Parathyroid adenoma (tissue), 2 donors: ENCODE measurements at regions not wholly inside any gene's neighbourhood (a gene's known extent, or its start where the extent isn't known, plus 50 kb on each side); places are given as distances from the start of the nearest gene placed in this dataset.

Source experiments
- H2AFZ ChIP-seq: fragments of 300-600 bp; sonication (generic); one replicate; pipeline ENCODE4 v1.7.0; 2017; ENCODE audit warnings: antibody characterized with exemption, mild to moderate bottlenecking
- H3K27ac ChIP-seq: fragments of 300-600 bp; sonication (generic); one replicate; pipeline ENCODE4 v1.7.0; 2017
- H3K27me3 ChIP-seq: fragments of 300-600 bp; sonication (generic); one replicate; pipeline ENCODE4 v1.7.0; 2017; ENCODE audit warnings: low read length; ENCODE audit not compliant: control insufficient read depth, insufficient read depth
- H3K36me3 ChIP-seq: fragments of 300-600 bp; sonication (generic); one replicate; pipeline ENCODE4 v1.7.0; 2017; ENCODE audit warnings: low read length; ENCODE audit not compliant: control insufficient read depth, insufficient read depth
- H3K4me1 ChIP-seq: fragments of 300-600 bp; sonication (generic); one replicate; pipeline ENCODE4 v1.7.0; 2017; ENCODE audit warnings: control low read depth
- H3K4me2 ChIP-seq: fragments of 300-600 bp; sonication (generic); one replicate; pipeline ENCODE4 v1.7.0; 2017; ENCODE audit warnings: low read length
- H3K4me3 ChIP-seq: fragments of 300-600 bp; sonication (generic); one replicate; pipeline ENCODE4 v1.7.0; 2017; ENCODE audit warnings: low read depth, low read length
- H3K79me2 ChIP-seq: fragments of 300-600 bp; sonication (generic); one replicate; pipeline ENCODE4 v1.7.0; 2017; ENCODE audit warnings: control low read depth
- H3K9ac ChIP-seq: fragments of 300-600 bp; sonication (generic); one replicate; pipeline ENCODE4 v1.7.0; 2017; ENCODE audit warnings: mild to moderate bottlenecking
- H3K9me3 ChIP-seq: fragments of 300-600 bp; sonication (generic); one replicate; pipeline ENCODE4 v1.7.0; 2017; ENCODE audit warnings: low read length; ENCODE audit not compliant: control insufficient read depth
- CTCF ChIP-seq: fragments of 300-600 bp; sonication (generic); IDR thresholded peaks from one replicate; pipeline ENCODE4 v1.7.0; 2017; ENCODE audit warnings: antibody characterized with exemption, mild to moderate bottlenecking
- donor health status: primary hyperparathyroidism.

GRCh38 chr12:115485967-115486366 lies 791.5 kb downstream of the MED13L start:
- Histone ChIP-seq H3K9ac (no peak overlapping the region), H3K9me3 (no peaks in the 10 kb centered on the region), H3K27ac (no peak overlapping the region), H3K4me2 (no peak overlapping the region), H3K4me1 (no peaks in the 10 kb centered on the region), H2AFZ (no peak overlapping the region), H3K4me3 (no peak overlapping the region), H3K36me3 (no peaks in the 10 kb centered on the region), H3K27me3 (no peaks in the 10 kb centered on the region), H3K79me2 (no peaks in the 10 kb centered on the region)
- no peak for TF ChIP-seq CTCF

GRCh38 chr12:115485503-115485902 lies 792.0 kb downstream of the MED13L start:
- H3K27me3 ChIP-seq: no peaks in the 10 kb centered on the region
- H3K4me1 ChIP-seq: no peaks in the 10 kb centered on the region
- H3K27ac ChIP-seq: no peak overlapping the region
- no peaks in the 10 kb centered on the region for H3K79me2 ChIP-seq
- H3K36me3 ChIP-seq: no peaks in the 10 kb centered on the region
- no peak for TF ChIP-seq CTCF
- no peaks in the 10 kb centered on the region for H3K9me3 ChIP-seq
- no peak overlapping the region for H3K4me3 ChIP-seq
- no peak overlapping the region for H3K4me2 ChIP-seq
- no peak overlapping the region for H3K9ac ChIP-seq
- no peak overlapping the region for H2AFZ ChIP-seq

- Histone ChIP-seq H3K4me2 (no peak overlapping the region), H3K27me3 (no peaks in the 10 kb centered on the region), H3K4me3 (no peak overlapping the region), H3K36me3 (no peaks in the 10 kb centered on the region), H3K27ac (no peak overlapping the region), H3K4me1 (no peaks in the 10 kb centered on the region), H3K9ac (no peak overlapping the region), H3K9me3 (no peaks in the 10 kb centered on the region), H2AFZ (no peak overlapping the region), H3K79me2 (no peaks in the 10 kb centered on the region)
- TF ChIP-seq CTCF: no peak
These were observed 794.5 kb downstream of the MED13L start for GRCh38 chr12:115482943-115483342.

GRCh38 chr12:115481141-115481540 lies 796.4 kb downstream of the MED13L start:
- H3K36me3 ChIP-seq: no peaks in the 10 kb centered on the region
- H3K27ac ChIP-seq: no peak overlapping the region
- H3K4me3 ChIP-seq: no peak overlapping the region
- no peak overlapping the region for H3K4me2 ChIP-seq
- no peaks in the 10 kb centered on the region for H3K4me1 ChIP-seq
- H3K9ac ChIP-seq: no peak overlapping the region
- no peaks in the 10 kb centered on the region for H3K79me2 ChIP-seq
- H2AFZ ChIP-seq: no peak overlapping the region
- TF ChIP-seq CTCF: no peak
- H3K9me3 ChIP-seq: no peaks in the 10 kb centered on the region
- no peaks in the 10 kb centered on the region for H3K27me3 ChIP-seq

GRCh38 chr12:115478505-115478904 lies 794.5 kb upstream of the TBX3 start:
- Histone ChIP-seq H3K9ac (no peak overlapping the region), H2AFZ (no peak overlapping the region)

More at GRCh38 chr12:115478505-115478904, 794.5 kb upstream of the TBX3 start:
- no peaks in the 10 kb centered on the region for H3K27me3 ChIP-seq
- H3K36me3 ChIP-seq: no peaks in the 10 kb centered on the region
- no peak overlapping the region for H3K4me2 ChIP-seq
- no peaks in the 10 kb centered on the region for H3K4me1 ChIP-seq
- H3K9me3 ChIP-seq: no peaks in the 10 kb centered on the region
- no peak overlapping the region for H3K27ac ChIP-seq
- H3K4me3 ChIP-seq: no peak overlapping the region
- no peaks in the 10 kb centered on the region for H3K79me2 ChIP-seq
- no peak for TF ChIP-seq CTCF
